Fibroblast of the conjunctiva (primary cell): ENCODE measurements at regions not wholly inside any gene's neighbourhood (a gene's known extent, or its start where the extent isn't known, plus 50 kb on each side); places are given as distances from the start of the nearest gene placed in this dataset.

ENCODE experiments used
- DNase-seq: peaks from one replicate; pipeline ENCODE4 v3.0.0-alpha.2; 2010; ENCODE audit warnings: low read depth

- no peak for DNase-seq
These were observed 185.4 kb downstream of the TFCP2L1 start for GRCh38 chr2:121099329-121100290.

DNA sequence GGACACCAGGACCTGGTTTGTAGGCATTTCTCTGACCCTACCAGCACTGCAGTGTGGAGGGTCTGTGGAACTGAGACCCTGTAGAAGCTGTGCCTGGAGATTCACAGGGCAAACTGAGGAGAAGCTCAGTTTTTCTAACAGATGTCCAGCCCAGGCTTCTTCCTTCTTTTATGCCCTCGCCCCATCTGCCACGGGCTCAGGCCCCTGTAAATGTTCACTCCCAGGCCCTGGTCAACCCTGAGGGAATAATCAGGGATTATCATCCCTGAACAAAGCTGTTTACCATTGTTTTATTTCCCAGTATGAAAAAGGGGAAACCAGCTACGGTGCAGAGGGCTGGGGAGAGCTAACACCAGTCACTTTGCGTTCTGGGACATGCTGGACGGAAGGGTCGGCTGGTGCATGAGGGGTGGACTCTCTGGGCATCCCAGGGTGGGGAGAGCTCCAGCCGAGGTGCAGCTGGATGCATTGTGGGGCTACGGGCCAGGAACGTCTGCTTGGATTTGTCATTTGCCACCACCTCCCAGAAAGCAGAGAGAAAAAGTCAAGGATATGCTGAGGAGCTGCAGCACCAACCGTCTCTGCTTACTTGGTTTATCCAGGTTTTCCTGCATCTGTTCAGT lies 183.8 kb downstream of the TFCP2L1 start:
- DNase-seq: no peak

GRCh38 chr2:121102941-121103340 lies 182.1 kb downstream of the TFCP2L1 start:
- DNase-seq: no peak

GRCh38 chr2:121103960-121104359 lies 181.0 kb downstream of the TFCP2L1 start:
- DNase-seq: no peak

- DNase-seq: no peak
These were observed 180.3 kb downstream of the TFCP2L1 start for GRCh38 chr2:121104721-121105141.

DNA sequence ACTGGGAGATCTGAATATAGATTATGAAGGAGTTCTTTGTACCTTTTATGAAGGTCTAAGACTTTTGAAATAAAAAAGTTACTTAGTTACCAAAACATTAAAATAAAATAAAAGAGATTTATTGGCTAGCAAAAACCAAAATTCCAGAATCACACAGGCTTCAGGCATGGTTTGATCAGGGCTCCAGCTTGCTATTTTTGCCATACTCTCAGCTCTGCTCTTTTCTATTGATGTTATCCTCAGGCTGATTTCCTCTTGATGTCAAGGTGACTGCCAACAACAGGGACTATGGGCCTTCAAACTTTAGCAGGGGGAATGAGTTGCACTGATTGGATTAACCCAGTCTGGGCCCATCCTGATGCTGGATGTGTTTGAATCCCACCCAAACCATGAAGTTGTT lies 174.1 kb downstream of the TFCP2L1 start:
- DNase-seq: no peak

GRCh38 chr2:121118951-121119350 lies 166.1 kb downstream of the TFCP2L1 start:
- no peak for DNase-seq

DNA sequence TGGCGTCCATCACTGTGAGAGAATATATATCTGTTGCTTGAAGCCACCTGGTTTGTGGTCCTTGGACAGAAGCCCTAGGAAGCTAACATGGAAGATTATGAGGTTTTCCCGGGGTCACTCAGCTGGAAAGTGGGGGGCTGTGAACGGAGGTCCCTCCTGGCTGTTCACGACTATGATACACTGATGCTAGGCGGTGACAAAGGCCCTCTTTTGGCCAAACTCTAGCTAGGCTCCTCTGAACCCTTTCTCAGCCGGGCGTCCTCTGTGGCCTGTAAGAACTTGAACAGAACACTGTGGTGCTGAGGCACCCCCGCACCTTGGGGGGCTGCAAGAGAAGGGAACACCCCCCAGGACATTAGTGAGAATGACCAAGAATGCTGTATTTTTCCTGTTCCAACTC lies 164.6 kb downstream of the TFCP2L1 start:
- no peak for DNase-seq

DNA sequence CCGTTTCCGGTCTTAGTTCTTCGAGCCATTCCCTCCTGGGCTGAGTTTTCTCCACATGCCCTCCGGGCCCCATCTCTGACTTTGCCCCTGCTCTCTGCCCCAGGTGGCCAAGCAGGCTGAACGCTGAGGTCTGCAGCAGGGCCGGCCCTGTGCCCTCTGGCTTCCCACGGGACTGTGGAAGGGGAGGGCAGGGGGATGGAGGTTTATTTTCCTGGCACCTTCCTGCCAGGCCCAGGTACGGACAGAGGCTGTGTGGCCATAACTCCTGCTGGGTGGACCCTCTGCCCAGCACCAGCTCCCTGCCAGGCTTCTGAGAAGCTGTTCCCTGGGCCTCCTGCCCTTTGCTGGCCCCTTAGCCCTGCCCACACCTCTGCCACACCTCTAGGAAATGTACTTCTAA lies 164.0 kb downstream of the TFCP2L1 start:
- no peak for DNase-seq

GRCh38 chr2:121121661-121122060 lies 163.3 kb downstream of the TFCP2L1 start:
- no peak for DNase-seq

DNA sequence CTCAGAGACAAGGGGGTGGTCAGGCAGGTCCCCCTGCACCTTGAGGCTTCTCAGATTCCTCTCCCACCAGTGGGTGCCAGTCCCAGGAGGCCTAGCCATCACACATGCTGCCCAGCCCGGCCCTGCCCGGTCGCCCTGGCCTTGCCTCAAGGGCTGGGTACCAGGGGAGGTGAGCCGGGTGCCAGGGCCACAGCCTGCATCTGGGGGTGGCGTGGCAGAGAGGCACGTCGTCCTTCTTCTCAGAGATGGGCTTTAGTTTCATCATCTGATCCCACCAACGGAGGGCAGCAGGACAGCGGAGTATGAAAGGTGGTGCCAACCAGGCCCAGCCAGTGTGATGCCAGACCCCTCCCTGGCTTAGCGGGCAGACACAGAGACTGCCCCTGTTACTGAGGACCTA lies 161.7 kb downstream of the TFCP2L1 start:
- no peak for DNase-seq

DNA sequence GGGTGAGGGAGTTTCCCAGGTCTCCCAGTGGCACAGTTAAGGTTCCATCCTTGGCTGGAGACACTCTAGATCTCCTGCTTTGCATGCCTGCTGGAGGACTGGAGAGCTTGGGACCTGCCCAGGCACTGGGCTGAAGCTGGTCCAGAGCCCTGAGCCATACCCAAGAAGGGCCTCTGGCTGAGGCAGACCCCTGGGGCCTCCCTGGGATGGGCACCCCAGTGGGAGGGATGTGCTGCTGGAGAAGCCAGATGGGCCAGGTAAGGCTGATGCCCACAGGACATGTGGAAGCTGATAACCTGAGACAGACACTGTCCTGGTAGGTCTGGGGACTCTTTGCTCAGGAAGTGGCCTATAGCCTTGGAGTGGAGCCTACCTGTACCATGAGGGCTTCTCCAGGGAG lies 160.7 kb downstream of the TFCP2L1 start:
- DNase-seq: no peak

- no peak for DNase-seq
These were observed 159.7 kb downstream of the TFCP2L1 start for GRCh38 chr2:121125350-121125749.

- no peak for DNase-seq
These were observed 156.0 kb downstream of the TFCP2L1 start for GRCh38 chr2:121128741-121129659.

DNA sequence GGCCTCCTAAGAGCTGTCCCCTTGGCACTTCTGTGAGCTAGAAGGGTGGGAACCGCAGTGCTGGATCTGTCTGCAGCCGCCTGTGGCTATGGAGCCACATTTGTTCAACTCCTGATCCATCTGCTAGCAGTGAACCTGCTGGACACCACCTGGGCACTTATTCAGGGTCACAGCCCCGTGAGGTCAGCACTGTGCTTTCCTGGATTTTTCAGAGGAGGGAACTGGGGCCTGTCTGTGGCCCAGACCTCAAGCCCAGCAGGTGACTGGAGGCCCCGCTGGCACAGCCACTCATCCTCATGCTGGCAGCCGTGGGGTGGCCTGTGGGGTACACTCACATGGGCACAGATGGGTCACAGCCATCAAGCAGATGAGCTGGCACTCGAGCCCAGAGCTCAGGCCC lies 155.3 kb downstream of the TFCP2L1 start:
- DNase-seq: no peak

DNA sequence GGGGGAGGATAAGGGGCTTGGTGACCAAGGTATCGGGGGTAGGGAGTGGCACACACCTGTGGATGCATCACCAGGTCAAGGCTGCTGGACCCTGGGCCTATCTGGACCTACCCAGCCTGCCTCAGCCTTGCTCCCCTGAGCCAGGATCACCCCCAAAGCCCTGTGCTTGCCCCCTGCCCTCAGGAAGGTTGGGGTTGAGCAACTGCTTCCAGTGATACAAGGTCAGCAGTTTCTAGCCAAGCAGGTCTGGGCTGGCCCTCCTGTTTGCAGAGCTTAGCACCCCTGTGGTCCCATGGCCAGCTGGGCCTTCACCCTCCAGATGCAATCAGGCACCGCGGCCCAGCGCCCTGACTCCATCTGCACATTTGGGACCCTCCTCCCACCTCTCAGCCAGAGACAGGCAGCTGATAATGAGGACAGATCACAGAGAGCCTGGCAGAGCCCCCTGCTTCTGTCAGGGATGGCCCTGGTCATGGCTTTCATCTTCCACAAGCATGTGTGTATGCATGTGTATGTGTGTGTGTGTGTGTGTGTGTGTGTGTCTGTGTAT lies 154.6 kb downstream of the TFCP2L1 start:
- no peak for DNase-seq

- DNase-seq: no peak
These were observed 153.6 kb downstream of the TFCP2L1 start for GRCh38 chr2:121131375-121131774.

GRCh38 chr2:121132054-121132761 lies 152.8 kb downstream of the TFCP2L1 start:
- no peak for DNase-seq

- no peak for DNase-seq
These were observed 152.3 kb downstream of the TFCP2L1 start for GRCh38 chr2:121132762-121133107.

DNA sequence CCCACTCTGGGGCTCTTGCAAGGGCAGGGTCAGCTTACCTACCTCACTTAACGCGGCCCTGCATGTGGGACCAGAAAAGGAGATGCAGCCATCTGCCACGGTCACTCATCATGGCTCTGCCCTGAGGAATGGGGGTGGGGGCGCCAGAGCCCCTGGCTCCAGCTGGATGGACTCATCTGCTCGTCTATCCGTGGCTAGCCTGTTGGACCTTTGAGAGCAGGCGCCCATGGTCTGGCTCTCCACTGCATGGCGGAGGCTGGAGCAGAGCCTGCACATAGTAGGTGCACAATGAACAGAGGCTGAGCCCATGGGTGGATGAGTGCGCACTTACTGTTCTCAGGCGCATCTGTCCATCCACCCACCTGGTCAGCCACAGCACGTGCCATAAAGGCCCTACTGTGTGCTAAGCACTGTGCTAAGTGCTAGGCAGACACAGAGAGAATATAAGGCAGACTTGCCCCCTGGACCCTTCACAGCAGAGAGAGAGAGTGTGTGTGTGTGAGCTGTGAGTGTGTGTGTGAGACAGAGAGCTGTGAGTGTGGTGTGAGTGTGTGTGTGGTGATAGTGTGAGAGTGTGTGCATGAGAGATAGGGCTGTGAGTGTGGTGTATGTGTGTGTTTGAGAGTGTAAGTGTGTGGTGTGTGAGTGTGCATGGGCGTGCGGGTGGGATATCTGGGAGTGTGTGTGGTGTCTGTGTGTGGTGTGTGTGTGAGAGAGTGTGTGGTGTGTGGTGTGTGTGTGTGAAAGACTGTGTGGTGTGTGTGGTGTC lies 151.3 kb downstream of the TFCP2L1 start:
- no peak for DNase-seq

DNA sequence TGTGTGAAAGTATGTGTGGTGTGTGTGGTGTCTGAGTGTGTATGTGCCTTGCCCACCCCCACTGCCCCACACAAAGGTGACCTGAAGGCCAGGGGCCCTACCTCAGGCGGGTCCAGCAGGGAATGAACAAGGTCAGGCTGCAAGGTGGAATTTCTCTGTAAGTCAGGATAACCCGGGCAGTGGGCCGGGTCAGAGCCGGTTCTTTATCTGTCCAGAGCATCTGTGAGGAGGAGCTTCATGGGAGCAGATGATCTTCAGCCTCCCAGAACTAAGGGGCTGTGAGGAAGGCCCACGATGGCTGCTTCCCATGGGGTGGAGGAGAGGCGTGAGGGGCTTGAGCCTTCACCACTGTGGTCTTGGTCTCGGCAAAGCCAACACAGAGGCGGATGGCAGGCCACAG lies 150.3 kb downstream of the TFCP2L1 start:
- no peak for DNase-seq
